ENCODE measurements at regions not wholly inside any gene's neighbourhood (a gene's known extent, or its start where the extent isn't known, plus 50 kb on each side); places are given as distances from the start of the nearest gene placed in this dataset.

DNA sequence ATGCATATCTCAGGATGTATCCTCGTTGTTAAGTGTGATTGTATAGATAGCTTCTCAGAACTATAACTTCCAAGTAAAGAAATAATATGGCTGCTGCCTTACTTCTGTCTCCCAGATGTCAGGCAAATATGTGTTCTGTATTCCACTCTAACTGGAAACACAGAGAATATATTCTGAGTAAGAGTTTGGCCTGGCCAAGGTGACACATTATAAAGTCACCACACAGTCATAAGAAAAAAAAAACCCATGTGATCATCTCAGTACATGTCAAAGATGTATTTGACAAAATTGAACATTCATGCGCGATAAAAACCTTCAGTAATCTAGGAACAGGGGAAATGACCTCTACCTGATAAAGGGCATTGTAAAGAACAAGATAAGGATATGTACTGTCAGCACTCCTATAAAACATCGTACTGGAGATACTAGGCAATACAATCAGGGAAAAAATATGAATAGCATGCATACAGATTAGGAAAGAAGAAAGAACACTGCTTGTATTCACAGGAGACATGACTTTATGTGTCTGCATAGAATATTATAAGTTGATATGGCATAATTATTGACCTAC is 207.1 kb downstream of the ZNF330 start:
- Histone ChIP-seq H3K4me3 (ENCODE audit: low read depth in 2 of 2, low read length in 1 of 2) (no peak overlapping the region), H3K27ac (ENCODE audit: low read depth in 2 of 2, low read length in 1 of 2) (no peak overlapping the region), H3K9ac (no peak overlapping the region), H3K4me2 (no peak overlapping the region), H3K9me3 (no peaks in the 10 kb centered on the region), H3K36me3 (replicated peaks in 1 of 2; ENCODE audit: control insufficient read depth in 1 of 2, insufficient read depth in 2 of 2, low read length in 1 of 2) (no peaks in the 10 kb centered on the region), H3K4me1 (ENCODE audit: control insufficient read depth in 1 of 2, insufficient read depth in 2 of 2, low read depth in 1 of 2, low read length in 1 of 2) (no peaks in the 10 kb centered on the region; a peak in 1 of 4 replicates), H3K79me2 (ENCODE audit: insufficient read depth) (no peaks in the 10 kb centered on the region), H4K20me1 (ENCODE audit: insufficient read depth) (no peaks in the 10 kb centered on the region), H3K9me2 (no peaks in the 10 kb centered on the region), H3K27me3 (ENCODE audit: insufficient read depth) (no peaks in the 10 kb centered on the region), H3F3A (replicated peaks; ENCODE audit: insufficient read depth) (peaks cover 3% of the 10 kb centered on the region), H2AFZ (ENCODE audit: low read depth) (no peak overlapping the region)
- WGBS (ENCODE audit: low lambda C conversion rate): 73% methylated on average over 4 of the region's 4 CpGs
- DNase-seq: no peak
- ChIA-PET POLR2A (no interaction called here), CTCF (interaction anchor here (2.0 kb wide), 1 partner anchor 13 kb away, joined by 4 read pairs; no protein-coding TSS in a partner anchor)
- TF ChIP-seq YY1 (IDR thresholded peaks at IDR 0.05; ENCODE audit: low read depth) (no peak), FOXM1 (IDR thresholded peaks at IDR 0.05; ENCODE audit: low read depth) (no peak), NFIC (IDR thresholded peaks at IDR 0.05; ENCODE audit: borderline replicate concordance) (no peak), ELF1 (IDR thresholded peaks at IDR 0.05) (no peak), GABPA (IDR thresholded peaks at IDR 0.05; ENCODE audit: low read depth) (no peak), FOXJ3 (CRISPR knock-in tag; IDR thresholded peaks at IDR 0.05) (no peak), RAD21 (IDR thresholded peaks at IDR 0.05; ENCODE audit: low read length) (no peak), FOSL2 (IDR thresholded peaks at IDR 0.05; ENCODE audit: borderline replicate concordance, low read depth) (no peak), RFX5 (IDR thresholded peaks at IDR 0.05; ENCODE audit: low read length) (no peak), RXRA (IDR thresholded peaks at IDR 0.05; ENCODE audit: borderline replicate concordance, low read depth) (no peak)

DNA sequence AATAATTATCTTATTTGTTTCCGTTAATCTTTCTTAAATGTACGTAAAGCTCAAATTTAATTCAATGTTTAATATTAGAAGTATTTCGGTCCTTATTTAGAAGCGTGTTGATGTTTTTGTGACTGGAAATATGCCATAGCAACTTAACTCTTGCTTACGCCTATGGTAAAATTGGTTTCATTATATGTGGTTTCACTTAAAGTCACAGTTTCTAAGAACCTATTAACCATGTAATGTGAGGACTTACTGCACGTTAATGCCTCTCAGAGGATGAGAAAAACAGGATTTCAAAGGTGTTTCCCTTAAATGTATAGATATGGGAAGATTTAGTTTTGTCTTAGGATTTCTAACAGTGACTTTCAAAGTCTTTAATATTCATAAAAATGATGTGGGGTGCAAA is 206.4 kb upstream of the IL15 start:
- Histone ChIP-seq H2AFZ (ENCODE audit: low read depth) (no peak overlapping the region), H3K4me3 (ENCODE audit: low read depth in 2 of 2, low read length in 1 of 2) (no peak overlapping the region), H3K79me2 (ENCODE audit: insufficient read depth) (no peaks in the 10 kb centered on the region), H3K27ac (ENCODE audit: low read depth in 2 of 2, low read length in 1 of 2) (no peak overlapping the region), H3K27me3 (ENCODE audit: insufficient read depth) (no peaks in the 10 kb centered on the region), H3K36me3 (replicated peaks in 1 of 2; ENCODE audit: control insufficient read depth in 1 of 2, insufficient read depth in 2 of 2, low read length in 1 of 2) (no peaks in the 10 kb centered on the region), H4K20me1 (ENCODE audit: insufficient read depth) (no peaks in the 10 kb centered on the region), H3K4me2 (no peak overlapping the region), H3F3A (replicated peaks; ENCODE audit: insufficient read depth) (peaks cover 3% of the 10 kb centered on the region), H3K9me2 (no peaks in the 10 kb centered on the region), H3K9me3 (no peaks in the 10 kb centered on the region), H3K4me1 (ENCODE audit: control insufficient read depth in 1 of 2, insufficient read depth in 2 of 2, low read depth in 1 of 2, low read length in 1 of 2) (no peaks in the 10 kb centered on the region; a peak in 1 of 4 replicates), H3K9ac (no peak overlapping the region)
- DNase-seq: no peak
- 86% methylated on average over 6 of the region's 6 CpGs for WGBS (ENCODE audit: low lambda C conversion rate)
- ChIA-PET CTCF (no interaction called here), POLR2A (no interaction called here)
- TF ChIP-seq, protein P1, sequence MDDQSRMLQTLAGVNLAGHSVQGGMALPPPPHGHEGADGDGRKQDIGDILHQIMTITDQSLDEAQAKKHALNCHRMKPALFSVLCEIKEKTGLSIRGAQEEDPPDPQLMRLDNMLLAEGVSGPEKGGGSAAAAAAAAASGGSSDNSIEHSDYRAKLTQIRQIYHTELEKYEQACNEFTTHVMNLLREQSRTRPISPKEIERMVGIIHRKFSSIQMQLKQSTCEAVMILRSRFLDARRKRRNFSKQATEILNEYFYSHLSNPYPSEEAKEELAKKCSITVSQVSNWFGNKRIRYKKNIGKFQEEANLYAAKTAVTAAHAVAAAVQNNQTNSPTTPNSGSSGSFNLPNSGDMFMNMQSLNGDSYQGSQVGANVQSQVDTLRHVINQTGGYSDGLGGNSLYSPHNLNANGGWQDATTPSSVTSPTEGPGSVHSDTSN (IDR thresholded peaks at IDR 0.05): no peak
- no peak for TF ChIP-seq TAF1 (IDR thresholded peaks at IDR 0.05; ENCODE audit: borderline replicate concordance, low read depth, low read length)
- no peak for TF ChIP-seq NRF1 (IDR thresholded peaks at IDR 0.05; ENCODE audit: low read depth, low read length)
- TF ChIP-seq CHD2 (IDR thresholded peaks at IDR 0.05; ENCODE audit: low read length, partially characterized antibody): no peak
- TF ChIP-seq, protein P2, sequence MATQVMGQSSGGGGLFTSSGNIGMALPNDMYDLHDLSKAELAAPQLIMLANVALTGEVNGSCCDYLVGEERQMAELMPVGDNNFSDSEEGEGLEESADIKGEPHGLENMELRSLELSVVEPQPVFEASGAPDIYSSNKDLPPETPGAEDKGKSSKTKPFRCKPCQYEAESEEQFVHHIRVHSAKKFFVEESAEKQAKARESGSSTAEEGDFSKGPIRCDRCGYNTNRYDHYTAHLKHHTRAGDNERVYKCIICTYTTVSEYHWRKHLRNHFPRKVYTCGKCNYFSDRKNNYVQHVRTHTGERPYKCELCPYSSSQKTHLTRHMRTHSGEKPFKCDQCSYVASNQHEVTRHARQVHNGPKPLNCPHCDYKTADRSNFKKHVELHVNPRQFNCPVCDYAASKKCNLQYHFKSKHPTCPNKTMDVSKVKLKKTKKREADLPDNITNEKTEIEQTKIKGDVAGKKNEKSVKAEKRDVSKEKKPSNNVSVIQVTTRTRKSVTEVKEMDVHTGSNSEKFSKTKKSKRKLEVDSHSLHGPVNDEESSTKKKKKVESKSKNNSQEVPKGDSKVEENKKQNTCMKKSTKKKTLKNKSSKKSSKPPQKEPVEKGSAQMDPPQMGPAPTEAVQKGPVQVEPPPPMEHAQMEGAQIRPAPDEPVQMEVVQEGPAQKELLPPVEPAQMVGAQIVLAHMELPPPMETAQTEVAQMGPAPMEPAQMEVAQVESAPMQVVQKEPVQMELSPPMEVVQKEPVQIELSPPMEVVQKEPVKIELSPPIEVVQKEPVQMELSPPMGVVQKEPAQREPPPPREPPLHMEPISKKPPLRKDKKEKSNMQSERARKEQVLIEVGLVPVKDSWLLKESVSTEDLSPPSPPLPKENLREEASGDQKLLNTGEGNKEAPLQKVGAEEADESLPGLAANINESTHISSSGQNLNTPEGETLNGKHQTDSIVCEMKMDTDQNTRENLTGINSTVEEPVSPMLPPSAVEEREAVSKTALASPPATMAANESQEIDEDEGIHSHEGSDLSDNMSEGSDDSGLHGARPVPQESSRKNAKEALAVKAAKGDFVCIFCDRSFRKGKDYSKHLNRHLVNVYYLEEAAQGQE (IDR thresholded peaks at IDR 0.05; ENCODE audit: low read depth, low read length): no peak
- TF ChIP-seq YY1 (IDR thresholded peaks at IDR 0.05; ENCODE audit: low read depth): no peak
- no peak for TF ChIP-seq POLR2AphosphoS5 (IDR thresholded peaks at IDR 0.05; ENCODE audit: low read depth, low read length)
- TF ChIP-seq SIN3A (IDR thresholded peaks at IDR 0.05; ENCODE audit: borderline replicate concordance, low read depth, low read length): no peak
- TF ChIP-seq RXRA (IDR thresholded peaks at IDR 0.05; ENCODE audit: borderline replicate concordance, low read depth): no peak
- no peak for TF ChIP-seq JUND (IDR thresholded peaks at IDR 0.05)
- no peak for TF ChIP-seq MXI1 (IDR thresholded peaks at IDR 0.05; ENCODE audit: low read depth, low read length)
- TF ChIP-seq, protein P3, sequence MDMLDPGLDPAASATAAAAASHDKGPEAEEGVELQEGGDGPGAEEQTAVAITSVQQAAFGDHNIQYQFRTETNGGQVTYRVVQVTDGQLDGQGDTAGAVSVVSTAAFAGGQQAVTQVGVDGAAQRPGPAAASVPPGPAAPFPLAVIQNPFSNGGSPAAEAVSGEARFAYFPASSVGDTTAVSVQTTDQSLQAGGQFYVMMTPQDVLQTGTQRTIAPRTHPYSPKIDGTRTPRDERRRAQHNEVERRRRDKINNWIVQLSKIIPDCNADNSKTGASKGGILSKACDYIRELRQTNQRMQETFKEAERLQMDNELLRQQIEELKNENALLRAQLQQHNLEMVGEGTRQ (IDR thresholded peaks at IDR 0.05; ENCODE audit: borderline replicate concordance, low read depth, low read length): no peak
- no peak for TF ChIP-seq GATA2 (CRISPR knock-in tag; IDR thresholded peaks at IDR 0.05)
- no peak for TF ChIP-seq RAD21 (IDR thresholded peaks at IDR 0.05; ENCODE audit: low read length)
- TF ChIP-seq, protein P4, sequence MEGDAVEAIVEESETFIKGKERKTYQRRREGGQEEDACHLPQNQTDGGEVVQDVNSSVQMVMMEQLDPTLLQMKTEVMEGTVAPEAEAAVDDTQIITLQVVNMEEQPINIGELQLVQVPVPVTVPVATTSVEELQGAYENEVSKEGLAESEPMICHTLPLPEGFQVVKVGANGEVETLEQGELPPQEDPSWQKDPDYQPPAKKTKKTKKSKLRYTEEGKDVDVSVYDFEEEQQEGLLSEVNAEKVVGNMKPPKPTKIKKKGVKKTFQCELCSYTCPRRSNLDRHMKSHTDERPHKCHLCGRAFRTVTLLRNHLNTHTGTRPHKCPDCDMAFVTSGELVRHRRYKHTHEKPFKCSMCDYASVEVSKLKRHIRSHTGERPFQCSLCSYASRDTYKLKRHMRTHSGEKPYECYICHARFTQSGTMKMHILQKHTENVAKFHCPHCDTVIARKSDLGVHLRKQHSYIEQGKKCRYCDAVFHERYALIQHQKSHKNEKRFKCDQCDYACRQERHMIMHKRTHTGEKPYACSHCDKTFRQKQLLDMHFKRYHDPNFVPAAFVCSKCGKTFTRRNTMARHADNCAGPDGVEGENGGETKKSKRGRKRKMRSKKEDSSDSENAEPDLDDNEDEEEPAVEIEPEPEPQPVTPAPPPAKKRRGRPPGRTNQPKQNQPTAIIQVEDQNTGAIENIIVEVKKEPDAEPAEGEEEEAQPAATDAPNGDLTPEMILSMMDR (IDR thresholded peaks at IDR 0.05): no peak

Data from SK-N-SH (cell line).